ENCODE measurements at regions not wholly inside any gene's neighbourhood (a gene's known extent, or its start where the extent isn't known, plus 50 kb on each side); places are given as distances from the start of the nearest gene placed in this dataset.

- POLR2A ChIA-PET, result no interaction called here
- no peaks in the 10 kb centered on the region for H3K9me3 ChIP-seq (ENCODE audit: control extremely low read depth in 1 of 3, control insufficient read depth in 2 of 3, insufficient read depth in 1 of 3, low read length in 2 of 3)
Observed at GRCh38 chr2:160700021-160700814, 206.6 kb upstream of the RBMS1 start.

More at GRCh38 chr2:160700021-160700814, 206.6 kb upstream of the RBMS1 start:
- H3K9me3 Mint-ChIP-seq (ENCODE audit: insufficient read depth), result no peaks in the 10 kb centered on the region
- no peak overlapping the region for H2AFZ ChIP-seq (ENCODE audit: insufficient read depth, low read depth, low read length, poor library complexity, severe bottlenecking)
- no peaks in the 10 kb centered on the region for H4K20me1 ChIP-seq (ENCODE audit: control insufficient read depth, insufficient read depth, low read length, poor library complexity, severe bottlenecking)
- no peaks in the 10 kb centered on the region for H3K27me3 ChIP-seq (replicated peaks in 1 of 4; ENCODE audit: control extremely low read depth in 1 of 4, control insufficient read depth in 3 of 4, insufficient read depth in 4 of 4, low read length in 3 of 4)
- no peak for ATAC-seq (ENCODE audit: low read depth)
- H3K9ac ChIP-seq (ENCODE audit: low read length), result no peak overlapping the region
- H3K4me1 ChIP-seq (ENCODE audit: control insufficient read depth in 2 of 2, insufficient read depth in 2 of 2, low read length in 2 of 2), result peaks cover 14 to 16% of the 10 kb centered on the region in 2 donors
- intact Hi-C loops (cut with micrococcal nuclease), result no loop called here
- H3K36me3 ChIP-seq (replicated peaks in 1 of 2; ENCODE audit: control extremely low read depth in 1 of 2, control insufficient read depth in 1 of 2, extremely low read depth in 1 of 2, insufficient read depth in 2 of 2, low read length in 1 of 2), result no peaks in the 10 kb centered on the region
- no peaks in the 10 kb centered on the region for H3K79me2 ChIP-seq (ENCODE audit: control insufficient read depth, insufficient read depth, low read length)
- H3K27me3 Mint-ChIP-seq, result peaks cover 5% of the 10 kb centered on the region
- no peak overlapping the region for H3K4me3 ChIP-seq (ENCODE audit: control extremely low read depth in 1 of 5, extremely low read depth in 1 of 5, insufficient read depth in 1 of 5, low read depth in 2 of 5, low read length in 4 of 5)
- WGBS (ENCODE audit: insufficient coverage), result no CpG with 5 or more reads among the region's 1 CpG
- no peak overlapping the region for H3K4me2 ChIP-seq (replicated peaks; ENCODE audit: low read depth, low read length, poor library complexity, severe bottlenecking)
- no peak overlapping the region for H3K27ac Mint-ChIP-seq
- no peak overlapping the region for H3K4me3 Mint-ChIP-seq
- H3K27ac ChIP-seq (ENCODE audit: low read length in 2 of 2), result no peak overlapping the region
- CTCF ChIA-PET, result no interaction called here
- H3K4me1 Mint-ChIP-seq, result peaks cover 16% of the 10 kb centered on the region
- TF ChIP-seq CTCF (IDR thresholded peaks at IDR 0.05) (no peak), EZH2 (IDR thresholded peaks at IDR 0.05; ENCODE audit: borderline replicate concordance, insufficient read depth, low read depth, low read length, poor library complexity, severe bottlenecking) (no peak)
- no peak for DNase-seq

Measured in B cell (primary cell).